SKM-1 treated with dmso at 0.1 percent for 144 hours (cell line): ENCODE measurements at regions not wholly inside any gene's neighbourhood (a gene's known extent, or its start where the extent isn't known, plus 50 kb on each side); places are given as distances from the start of the nearest gene placed in this dataset.

Experiments used
- DNase-seq: peaks from one replicate; lab custom pipeline; 2025; ENCODE audit not compliant: unreplicated experiment; lab: John Stamatoyannopoulos, UW

- DNase-seq = no peak
Measured at GRCh38 chr5:30856242-30856641, 337.2 kb upstream of the CDH6 start.

GRCh38 chr5:30853158-30853557 is 340.3 kb upstream of the CDH6 start:
- no peak for DNase-seq

DNA sequence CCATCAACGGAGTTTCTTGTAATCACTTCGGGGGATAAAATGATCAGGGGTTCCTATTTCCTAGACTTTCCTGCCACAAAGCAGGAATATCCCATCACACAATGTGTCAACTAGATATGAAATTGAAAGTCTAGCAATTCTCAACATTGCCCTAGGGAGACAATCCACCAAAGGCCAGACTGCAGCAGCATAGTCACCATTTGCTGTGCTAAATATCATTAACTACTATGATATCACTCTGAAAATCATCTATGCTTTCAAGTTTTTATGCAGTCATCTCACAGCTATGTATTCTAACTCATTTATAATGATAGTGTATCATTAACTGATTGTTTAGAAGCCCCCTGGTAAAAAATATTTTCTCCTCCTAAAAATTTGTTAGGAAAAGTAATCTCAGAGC is 342.6 kb upstream of the CDH6 start:
- no peak for DNase-seq

- DNase-seq = no peak
Measured at GRCh38 chr5:30849931-30850710, 343.4 kb upstream of the CDH6 start.

- no peak for DNase-seq
Measured at GRCh38 chr5:30846171-30846570, 347.3 kb upstream of the CDH6 start.

DNA sequence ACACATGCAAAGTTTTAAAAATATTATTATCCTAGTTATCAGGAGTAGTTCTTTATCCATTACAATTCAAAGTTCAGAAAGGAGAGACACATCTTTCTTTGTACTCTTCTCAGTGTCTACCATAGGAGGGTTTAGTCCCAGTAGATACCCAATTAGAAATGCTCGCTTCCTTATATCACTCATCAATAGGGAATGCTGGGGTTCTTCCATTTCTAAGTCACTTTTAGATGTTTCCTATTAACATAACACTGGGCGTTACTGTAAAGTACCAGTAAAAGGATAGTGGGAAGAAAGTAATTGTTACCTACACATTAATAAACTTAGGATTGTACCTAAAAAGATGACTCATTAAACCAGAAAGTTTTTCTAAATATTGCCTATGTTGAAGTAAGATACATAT is 348.3 kb upstream of the CDH6 start:
- no peak for DNase-seq

- no peak for DNase-seq
Measured at GRCh38 chr5:30843541-30843940, 349.9 kb upstream of the CDH6 start.

GRCh38 chr5:30839956-30840355 is 353.5 kb upstream of the CDH6 start:
- DNase-seq = no peak

- no peak for DNase-seq
Measured at GRCh38 chr5:30838936-30839496, 354.5 kb upstream of the CDH6 start.

GRCh38 chr5:30832519-30832918 is 361.0 kb upstream of the CDH6 start:
- no peak for DNase-seq

- DNase-seq = no peak
Measured at GRCh38 chr5:30831605-30832004, 361.9 kb upstream of the CDH6 start.

- no peak for DNase-seq
Measured at GRCh38 chr5:30831123-30831522, 362.4 kb upstream of the CDH6 start.

GRCh38 chr5:30811298-30811697 is 382.2 kb upstream of the CDH6 start:
- no peak for DNase-seq

GRCh38 chr5:30809933-30810332 is 383.6 kb upstream of the CDH6 start:
- no peak for DNase-seq

GRCh38 chr5:30808996-30809395 is 384.5 kb upstream of the CDH6 start:
- no peak for DNase-seq

GRCh38 chr5:30804739-30805505 is 388.6 kb upstream of the CDH6 start:
- no peak for DNase-seq

DNA sequence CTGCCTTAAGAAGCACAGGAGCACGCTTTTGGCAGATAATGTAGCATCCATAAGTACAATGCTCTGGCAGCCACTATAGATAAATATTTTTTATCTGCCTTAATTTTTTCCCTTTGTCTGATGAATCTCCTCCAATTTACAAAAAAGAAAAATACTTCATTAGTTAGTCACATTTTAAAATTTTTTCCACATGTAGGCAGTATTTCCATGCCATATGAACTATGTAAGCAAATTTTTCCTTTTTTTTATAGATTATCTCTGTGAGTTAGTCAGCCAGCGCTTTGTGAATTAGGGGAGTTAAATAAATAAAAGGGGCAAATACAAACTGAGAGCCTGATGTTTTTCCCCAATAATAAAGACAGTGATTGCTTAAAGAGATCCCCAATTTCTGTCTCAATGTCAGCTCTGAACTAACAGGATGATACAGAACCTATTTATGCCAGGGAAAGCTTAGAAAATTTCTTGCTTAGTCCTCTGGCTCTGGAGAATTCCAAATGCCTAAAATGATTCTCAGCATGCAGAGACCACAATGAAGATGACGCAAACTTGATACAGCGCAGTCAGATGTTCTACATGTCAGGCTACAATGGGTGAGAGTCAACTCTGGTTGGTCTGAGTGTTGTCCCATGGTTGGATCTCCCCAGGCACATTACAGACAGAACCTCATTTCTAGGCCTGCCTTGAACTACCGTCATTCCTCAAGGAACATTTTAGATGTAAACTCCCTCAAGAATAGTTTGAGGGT is 390.4 kb upstream of the CDH6 start:
- DNase-seq = no peak

DNA sequence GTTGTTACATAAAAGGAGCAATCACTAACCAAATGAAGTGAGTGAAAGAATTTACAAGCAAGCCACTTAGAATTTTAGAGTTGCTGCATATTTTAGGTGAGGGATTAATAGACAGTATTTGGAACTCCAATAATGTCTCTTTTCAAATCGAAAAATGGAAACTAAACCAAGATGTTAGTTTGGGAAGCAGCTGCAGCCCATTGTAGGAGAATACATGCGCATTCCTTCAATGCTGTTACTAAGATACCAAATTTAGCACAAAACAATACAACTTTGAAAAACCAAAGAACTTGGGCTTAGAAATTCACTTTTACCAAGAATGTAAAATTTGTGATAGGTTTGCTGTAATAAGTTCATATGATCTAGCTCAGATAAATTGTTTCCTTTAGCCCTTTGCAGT is 411.8 kb upstream of the CDH6 start:
- no peak for DNase-seq

DNA sequence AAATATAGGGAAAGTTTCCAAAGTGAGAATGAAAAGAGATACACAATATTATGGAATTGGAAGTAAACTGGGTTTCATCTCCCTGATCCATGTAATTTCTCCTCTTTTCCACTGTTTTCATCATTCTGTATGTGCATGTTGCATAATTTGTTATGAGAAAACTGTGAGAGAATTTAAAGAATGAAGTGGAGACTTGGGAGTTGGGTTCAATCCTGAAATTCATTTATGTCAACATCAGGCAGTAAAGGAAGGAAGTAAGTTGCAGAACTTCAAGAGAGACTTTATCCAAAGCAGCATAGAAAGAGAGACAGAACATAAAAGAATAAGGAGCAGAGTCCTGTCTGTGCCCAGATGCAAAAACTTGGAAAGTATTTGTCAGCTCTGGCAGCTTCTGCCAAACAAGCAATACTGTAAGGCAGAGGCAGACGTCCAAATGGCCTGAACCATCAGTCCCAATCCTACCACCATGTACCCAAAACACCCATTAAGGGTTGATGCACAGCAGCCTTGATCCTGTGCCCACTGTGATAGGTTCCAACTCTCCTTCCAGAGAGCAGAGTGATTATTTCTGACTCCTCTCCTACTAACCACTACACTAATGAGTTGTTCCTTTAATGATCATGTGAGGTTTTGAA is 425.3 kb upstream of the CDH6 start:
- no peak for DNase-seq

DNA sequence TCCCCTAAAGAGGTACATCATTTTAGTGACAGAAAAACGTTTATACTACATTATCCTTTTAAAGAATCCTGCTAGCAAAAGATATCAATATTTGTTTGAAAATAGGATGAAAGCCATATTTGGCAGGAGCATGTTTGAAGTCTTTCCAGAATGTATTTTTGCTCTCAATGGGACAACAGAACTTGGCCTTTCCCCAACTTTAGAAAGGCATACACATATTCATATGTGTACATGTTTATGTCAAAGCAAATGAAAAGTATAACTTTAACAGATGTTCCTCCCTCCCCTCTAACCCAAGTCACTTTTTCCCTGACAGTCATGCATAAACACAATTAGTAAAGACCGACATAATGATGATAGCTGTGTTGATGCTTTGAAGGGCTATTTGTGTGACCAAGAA is 427.8 kb upstream of the CDH6 start:
- DNase-seq = no peak

- DNase-seq = no peak
Measured at GRCh38 chr5:30765227-30765626, 428.3 kb upstream of the CDH6 start.
